Natural killer cell (primary cell): ENCODE measurements at regions not wholly inside any gene's neighbourhood (a gene's known extent, or its start where the extent isn't known, plus 50 kb on each side); places are given as distances from the start of the nearest gene placed in this dataset.

Source experiments
- ATAC-seq, 3 donors: fragments of 150-1000 bp in 2 of 3; fragments of 200-7000 bp in 1 of 3; cut with Tn5 transposase; 1 replicate in 1 of 3; 2 replicates in 2 of 3; pipeline ENCODE4 v1.10.0; 2021; ENCODE audit warnings: mild to moderate bottlenecking in 2 of 3, moderate library complexity in 2 of 3
- DNase-seq, 2 donors: peaks; one replicate each; pipeline versions ENCODE4 v3.0.0 to v3.0.0-alpha.2; 2013 to 2021; ENCODE audit warnings: mixed read lengths in 1 of 2
- H3K27ac ChIP-seq: one replicate; pipeline ENCODE4 v1.5.1; 2013; ENCODE audit warnings: mild to moderate bottlenecking, low read length
- H3K27me3 ChIP-seq: one replicate; pipeline ENCODE4 v1.6.1; 2013; ENCODE audit warnings: low read length; ENCODE audit not compliant: control insufficient read depth, insufficient read depth
- H3K36me3 ChIP-seq: one replicate; pipeline ENCODE4 v1.6.1; 2013; ENCODE audit warnings: low read length; ENCODE audit not compliant: control insufficient read depth, insufficient read depth
- H3K4me1 ChIP-seq: one replicate; pipeline ENCODE4 v1.6.1; 2013; ENCODE audit warnings: low read length; ENCODE audit not compliant: control insufficient read depth, insufficient read depth
- H3K4me3 ChIP-seq: one replicate; pipeline ENCODE4 v1.5.1; 2013; ENCODE audit warnings: low read length
- H3K9me3 ChIP-seq: one replicate; pipeline ENCODE4 v1.6.1; 2013; ENCODE audit warnings: low read length; ENCODE audit not compliant: control insufficient read depth, insufficient read depth
- H3K27ac Mint-ChIP-seq, 2 donors: one replicate each; pipeline ENCODE4 v1.8.0; 2022; ENCODE audit warnings: mild to moderate bottlenecking in 2 of 2, mixed read lengths in 2 of 2, moderate library complexity in 1 of 2
- H3K27me3 Mint-ChIP-seq, 2 donors: one replicate each; pipeline ENCODE4 v1.8.0; 2022; ENCODE audit warnings: low read depth in 2 of 2, mixed read lengths in 2 of 2
- H3K36me3 Mint-ChIP-seq: one replicate; pipeline ENCODE4 v1.8.0; 2022; ENCODE audit warnings: mixed read lengths
- H3K4me1 Mint-ChIP-seq, 2 donors: one replicate each; pipeline ENCODE4 v1.8.0; 2022; ENCODE audit warnings: mixed read lengths in 2 of 2
- H3K4me3 Mint-ChIP-seq: one replicate; pipeline ENCODE4 v1.8.0; 2022; ENCODE audit warnings: mild to moderate bottlenecking, moderate library complexity, mixed read lengths
- H3K9me3 Mint-ChIP-seq, 2 donors: one replicate each; pipeline ENCODE4 v1.8.0; 2022; ENCODE audit warnings: mixed read lengths in 2 of 2
- CTCF ChIP-seq: fragments of 200-600 bp; IDR thresholded peaks from one replicate; pipeline ENCODE4 v1.8.0; 2022; ENCODE audit warnings: antibody characterized with exemption
- WGBS: methylation state at CpG from one replicate; pipeline ENCODE4 v1.1.7; 2013; ENCODE audit warnings: missing lambda C conversion rate; ENCODE audit not compliant: insufficient coverage; 5-methylcytosine and 5-hydroxymethylcytosine counted together
- intact Hi-C: fragments of 100-400 bp; cut with micrococcal nuclease; formaldehyde crosslinking; loops from one replicate; pipeline ENCODE4 v1.14.2; 2022

GRCh38 chr4:66095065-66095464, 424.8 kb upstream of the EPHA5 start:
- DNase-seq (no peak), ATAC-seq (no peak)
- Mint-ChIP-seq H3K27me3 (no peaks in the 10 kb centered on the region), H3K36me3 (no peaks in the 10 kb centered on the region), H3K9me3 (peaks cover 8 to 10% of the 10 kb centered on the region in 2 donors), H3K4me1 (no peaks in the 10 kb centered on the region), H3K4me3 (no peak overlapping the region), H3K27ac (no peak overlapping the region)
- intact Hi-C loops: loop anchor here (1.0 kb wide), 1 partner anchor 10 kb away; no protein-coding TSS in a partner anchor
- H3K4me1 ChIP-seq: no peaks in the 10 kb centered on the region
- H3K27me3 ChIP-seq: no peaks in the 10 kb centered on the region
- H3K9me3 ChIP-seq: peaks cover 9% of the 10 kb centered on the region
- H3K4me3 ChIP-seq: no peak overlapping the region
- H3K36me3 ChIP-seq: no peaks in the 10 kb centered on the region
- no peak overlapping the region for H3K27ac ChIP-seq
- no CpG with 5 or more reads among the region's 2 CpGs for WGBS
- no peak for TF ChIP-seq CTCF

GRCh38 chr4:66094070-66094469, 423.8 kb upstream of the EPHA5 start:
- TF ChIP-seq CTCF: no peak
- Mint-ChIP-seq H3K4me3 (no peak overlapping the region), H3K27me3 (no peaks in the 10 kb centered on the region), H3K27ac (no peak overlapping the region), H3K9me3 (peaks cover 8 to 10% of the 10 kb centered on the region in 2 donors), H3K36me3 (no peaks in the 10 kb centered on the region), H3K4me1 (no peaks in the 10 kb centered on the region)
- H3K36me3 ChIP-seq: no peaks in the 10 kb centered on the region
- H3K4me3 ChIP-seq: no peak overlapping the region
- peaks cover 9% of the 10 kb centered on the region for H3K9me3 ChIP-seq
- H3K27me3 ChIP-seq: no peaks in the 10 kb centered on the region
- WGBS: 91% methylated on average over 15 of the region's 15 CpGs
- no peaks in the 10 kb centered on the region for H3K4me1 ChIP-seq
- no peak overlapping the region for H3K27ac ChIP-seq
- intact Hi-C loops: no loop called here
- DNase-seq (no peak), ATAC-seq (no peak)

- Mint-ChIP-seq H3K36me3 (no peaks in the 10 kb centered on the region), H3K27me3 (no peaks in the 10 kb centered on the region), H3K9me3 (peaks cover 8% of the 10 kb centered on the region in 2 donors), H3K4me3 (no peak overlapping the region), H3K27ac (no peak overlapping the region), H3K4me1 (no peaks in the 10 kb centered on the region)
- DNase-seq: no peak
- intact Hi-C loops: no loop called here
- no peaks in the 10 kb centered on the region for H3K27me3 ChIP-seq
- no peaks in the 10 kb centered on the region for H3K36me3 ChIP-seq
- no peaks in the 10 kb centered on the region for H3K4me1 ChIP-seq
- ATAC-seq: no peak
- no peak for TF ChIP-seq CTCF
- H3K27ac ChIP-seq: no peak overlapping the region
- WGBS: 80% methylated on average over 1 of the region's 1 CpG
- peaks cover 11% of the 10 kb centered on the region for H3K9me3 ChIP-seq
- H3K4me3 ChIP-seq: no peak overlapping the region
Observed at GRCh38 chr4:66091786-66092185, 421.5 kb upstream of the EPHA5 start.

- H3K27ac ChIP-seq: no peak overlapping the region
- Mint-ChIP-seq H3K9me3 (peaks cover 20 to 48% of the 10 kb centered on the region in 2 donors), H3K4me1 (no peaks in the 10 kb centered on the region), H3K27ac (no peak overlapping the region), H3K27me3 (no peaks in the 10 kb centered on the region), H3K36me3 (peaks cover 12% of the 10 kb centered on the region), H3K4me3 (no peak overlapping the region)
- ATAC-seq: no peak
- H3K9me3 ChIP-seq: no peaks in the 10 kb centered on the region
- no peaks in the 10 kb centered on the region for H3K27me3 ChIP-seq
- intact Hi-C loops: no loop called here
- H3K4me1 ChIP-seq: no peaks in the 10 kb centered on the region
- no peaks in the 10 kb centered on the region for H3K36me3 ChIP-seq
- no peak for DNase-seq
- H3K4me3 ChIP-seq: no peak overlapping the region
- TF ChIP-seq CTCF: no peak
- 92% methylated on average over 1 of the region's 2 CpGs for WGBS
Observed at GRCh38 chr4:66073961-66074360, 403.7 kb upstream of the EPHA5 start.
